Mesodermal cell (in vitro differentiated cells): ENCODE measurements at regions not wholly inside any gene's neighbourhood (a gene's known extent, or its start where the extent isn't known, plus 50 kb on each side); places are given as distances from the start of the nearest gene placed in this dataset.

Experiments
- H3K27ac ChIP-seq: 2 replicates; pipeline ENCODE4 v1.7.0; 2013; ENCODE audit warnings: mild to moderate bottlenecking, low read depth, low read length, moderate library complexity; ENCODE audit not compliant: severe bottlenecking
- H3K36me3 ChIP-seq: 2 replicates; pipeline ENCODE4 v1.7.1; 2013; ENCODE audit warnings: mild to moderate bottlenecking, low read length, moderate library complexity; ENCODE audit not compliant: control insufficient read depth, insufficient read depth
- H3K4me1 ChIP-seq: one replicate; pipeline ENCODE4 v1.7.1; 2013; ENCODE audit warnings: mild to moderate bottlenecking, low read length; ENCODE audit not compliant: insufficient read depth, control insufficient read depth, poor library complexity, severe bottlenecking
- H3K4me3 ChIP-seq: 2 replicates; pipeline ENCODE4 v1.7.0; 2013; ENCODE audit warnings: low read length, control low read depth, mild to moderate bottlenecking; ENCODE audit not compliant: insufficient read depth, poor library complexity, severe bottlenecking; ENCODE audit errors: extremely low read depth
- H3K9me3 ChIP-seq: 2 replicates; pipeline ENCODE4 v1.7.1; 2013; ENCODE audit warnings: mild to moderate bottlenecking, low read length, moderate library complexity; ENCODE audit not compliant: control insufficient read depth
- WGBS, 2 experiments: methylation state at CpG; one replicate each; pipeline ENCODE4 v1.1.5; 2013; ENCODE audit warnings: missing lambda C conversion rate in 2 of 2; ENCODE audit not compliant: insufficient coverage in 2 of 2; 5-methylcytosine and 5-hydroxymethylcytosine counted together

DNA sequence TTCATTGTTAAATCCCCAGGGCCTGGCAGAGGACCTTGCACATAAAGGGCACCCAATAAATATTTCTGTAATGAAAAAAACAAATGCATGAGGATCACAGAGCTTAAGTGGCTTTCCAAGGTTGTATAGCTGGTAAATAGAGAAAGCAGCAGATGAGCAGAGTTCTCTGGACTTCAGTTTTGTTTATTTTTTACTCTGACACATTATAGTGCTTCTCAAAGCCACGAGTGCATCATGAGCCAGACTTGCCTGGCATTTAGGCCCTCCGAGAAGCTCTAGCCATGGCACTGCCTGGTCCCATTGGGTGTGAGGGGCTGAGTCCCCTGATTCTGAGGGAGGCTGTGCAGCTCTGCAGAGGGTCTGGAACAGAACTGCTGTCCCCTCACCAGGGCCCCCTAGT, 87.2 kb upstream of the ZNF32 start:
- H3K27ac ChIP-seq, result no peak overlapping the region
- H3K36me3 ChIP-seq, result no peaks in the 10 kb centered on the region
- 100% methylated on average over 1 of the region's 2 CpGs; no CpG with 5 or more reads in 1 of the 2 experiments for WGBS, 2 experiments
- no peaks in the 10 kb centered on the region for H3K9me3 ChIP-seq
- no peaks in the 10 kb centered on the region for H3K4me1 ChIP-seq
- no peak overlapping the region for H3K4me3 ChIP-seq

GRCh38 chr10:43734716-43735115, 86.0 kb upstream of the ZNF32 start:
- Histone ChIP-seq H3K4me3 (no peak overlapping the region), H3K36me3 (no peaks in the 10 kb centered on the region), H3K27ac (no peak overlapping the region), H3K4me1 (no peaks in the 10 kb centered on the region), H3K9me3 (no peaks in the 10 kb centered on the region)

DNA sequence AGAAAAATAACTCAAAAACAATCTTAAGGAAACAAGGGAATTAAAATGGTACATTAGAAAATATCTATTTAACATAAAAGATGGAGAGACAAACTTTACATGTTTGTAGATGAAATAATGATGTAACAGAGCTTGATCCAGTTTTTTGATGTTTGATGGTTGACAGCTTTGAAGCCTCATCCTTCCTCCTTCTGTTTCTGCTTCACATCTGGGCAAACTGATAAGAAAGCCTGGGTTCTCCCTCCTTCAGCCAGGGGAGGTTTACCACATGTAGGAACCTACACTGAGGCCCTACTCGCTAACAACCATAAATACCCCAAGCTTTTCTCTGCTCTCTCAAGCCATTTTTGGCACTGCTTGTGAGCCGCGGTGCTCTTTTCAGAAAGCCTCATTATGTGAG, 82.8 kb upstream of the ZNF32 start:
- H3K36me3 ChIP-seq, result no peaks in the 10 kb centered on the region
- no peaks in the 10 kb centered on the region for H3K4me1 ChIP-seq
- H3K9me3 ChIP-seq, result no peaks in the 10 kb centered on the region
- H3K4me3 ChIP-seq, result no peak overlapping the region
- H3K27ac ChIP-seq, result no peak overlapping the region
- WGBS, 2 experiments, result 71 to 85% methylated on average over 1 to 3 of the region's 3 CpGs

GRCh38 chr10:43728425-43728824, 79.7 kb upstream of the ZNF32 start:
- no peak overlapping the region for H3K4me3 ChIP-seq
- no peaks in the 10 kb centered on the region for H3K4me1 ChIP-seq
- WGBS, 2 experiments, result 90 to 92% methylated on average over 25 to 26 of the region's 26 CpGs
- H3K27ac ChIP-seq, result no peak overlapping the region
- H3K9me3 ChIP-seq, result peaks cover 3% of the 10 kb centered on the region
- no peaks in the 10 kb centered on the region for H3K36me3 ChIP-seq

GRCh38 chr10:43727935-43728334, 79.3 kb upstream of the ZNF32 start:
- WGBS, 2 experiments, result 93 to 94% methylated on average over 14 to 21 of the region's 21 CpGs

DNA sequence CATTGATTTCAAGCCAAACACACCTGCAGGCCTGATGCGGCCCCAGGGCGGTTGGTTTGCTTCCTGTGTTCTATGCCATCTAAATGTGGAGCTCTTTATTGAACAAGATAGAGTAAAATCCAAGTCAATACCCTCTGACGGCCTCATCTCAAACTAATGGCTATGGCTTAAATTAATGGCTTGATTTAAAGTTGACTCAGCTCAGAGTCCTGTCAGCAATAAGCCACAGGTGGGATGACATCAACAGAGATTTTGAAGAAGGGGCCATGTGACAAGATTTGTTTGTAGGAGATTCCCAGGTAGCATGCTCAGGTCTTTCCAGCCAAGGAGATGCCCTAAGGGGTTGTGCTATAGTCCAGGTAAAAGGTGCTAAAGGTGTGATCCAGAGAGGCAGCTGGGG, 66.7 kb upstream of the ZNF32 start:
- Histone ChIP-seq H3K4me1 (no peaks in the 10 kb centered on the region), H3K9me3 (no peaks in the 10 kb centered on the region), H3K27ac (no peak overlapping the region), H3K36me3 (no peaks in the 10 kb centered on the region), H3K4me3 (no peak overlapping the region)
- 83 to 86% methylated on average over 1 of the region's 3 CpGs for WGBS, 2 experiments

More at GRCh38 chr10:43727935-43728334, 79.3 kb upstream of the ZNF32 start:
- H3K4me1 ChIP-seq, result no peaks in the 10 kb centered on the region
- no peaks in the 10 kb centered on the region for H3K36me3 ChIP-seq
- peaks cover 3% of the 10 kb centered on the region for H3K9me3 ChIP-seq
- H3K4me3 ChIP-seq, result no peak overlapping the region
- no peak overlapping the region for H3K27ac ChIP-seq

- WGBS, 2 experiments, result 68 to 76% methylated on average over 7 to 8 of the region's 10 CpGs
- H3K9me3 ChIP-seq, result no peaks in the 10 kb centered on the region
- H3K36me3 ChIP-seq, result no peaks in the 10 kb centered on the region
- peaks cover 5% of the 10 kb centered on the region for H3K4me1 ChIP-seq
- H3K27ac ChIP-seq, result no peak overlapping the region
- H3K4me3 ChIP-seq, result no peak overlapping the region
Observed at GRCh38 chr10:43712821-43713584, 64.3 kb upstream of the ZNF32 start.

DNA sequence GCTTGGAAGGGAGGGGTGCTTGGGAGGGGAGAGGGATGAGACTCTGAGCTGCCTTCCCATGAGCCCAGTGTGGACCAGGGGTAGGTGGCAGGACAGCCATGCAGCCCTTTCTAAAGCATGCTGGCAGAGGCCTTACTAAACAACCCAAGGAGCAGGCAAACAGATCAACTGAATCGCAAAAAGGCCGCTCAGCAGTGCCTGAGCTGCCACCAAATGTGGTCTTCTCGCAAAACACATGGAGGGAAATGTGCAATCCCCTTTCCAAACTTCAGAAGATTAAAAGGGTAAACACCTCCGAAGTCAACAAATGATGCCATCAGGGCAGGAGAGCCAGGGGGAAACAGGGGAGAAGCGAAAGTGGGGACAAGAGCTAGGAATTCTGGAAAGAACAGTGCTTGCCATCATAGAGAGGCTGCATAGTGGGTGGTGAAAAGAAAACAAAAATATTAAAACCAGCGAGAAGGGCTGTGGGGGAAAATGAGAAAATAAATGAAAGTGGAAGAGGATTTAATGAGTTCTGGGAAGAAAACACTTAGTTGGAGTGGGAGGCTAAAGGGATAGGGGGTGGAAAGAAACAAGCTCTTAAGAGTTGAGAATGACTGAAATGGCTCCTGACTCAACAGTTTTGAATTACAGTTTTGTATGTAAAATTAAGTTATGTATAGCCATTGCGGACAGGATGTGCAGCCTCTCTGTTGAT, 62.2 kb upstream of the ZNF32 start:
- Histone ChIP-seq H3K4me1 (peaks cover 5% of the 10 kb centered on the region), H3K4me3 (no peak overlapping the region), H3K27ac (no peak overlapping the region), H3K36me3 (no peaks in the 10 kb centered on the region), H3K9me3 (no peaks in the 10 kb centered on the region)
- 82% methylated on average over 6 to 7 of the region's 7 CpGs for WGBS, 2 experiments

DNA sequence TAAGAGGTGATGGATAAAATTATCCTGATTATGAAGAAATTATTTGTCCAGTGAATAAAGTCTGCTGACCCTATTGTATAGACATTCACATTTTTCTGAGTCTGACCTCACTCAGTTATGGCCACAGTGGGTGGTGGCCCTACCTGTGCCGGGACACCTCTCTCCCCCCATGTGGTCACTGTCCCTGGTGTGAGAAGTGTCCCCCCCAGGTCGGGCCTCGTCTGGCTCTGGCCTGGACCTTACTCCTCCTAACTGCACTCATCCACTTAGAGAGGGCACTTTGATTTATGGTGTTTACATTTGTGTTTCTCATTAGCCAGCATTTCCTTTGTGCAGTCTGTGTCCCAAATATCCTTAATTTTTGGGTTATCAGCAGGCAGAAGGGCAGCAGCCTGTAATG, 59.6 kb upstream of the ZNF32 start:
- H3K36me3 ChIP-seq, result no peaks in the 10 kb centered on the region
- 100% methylated on average over 1 of the region's 3 CpGs; no CpG with 5 or more reads in 1 of the 2 experiments for WGBS, 2 experiments

DNA sequence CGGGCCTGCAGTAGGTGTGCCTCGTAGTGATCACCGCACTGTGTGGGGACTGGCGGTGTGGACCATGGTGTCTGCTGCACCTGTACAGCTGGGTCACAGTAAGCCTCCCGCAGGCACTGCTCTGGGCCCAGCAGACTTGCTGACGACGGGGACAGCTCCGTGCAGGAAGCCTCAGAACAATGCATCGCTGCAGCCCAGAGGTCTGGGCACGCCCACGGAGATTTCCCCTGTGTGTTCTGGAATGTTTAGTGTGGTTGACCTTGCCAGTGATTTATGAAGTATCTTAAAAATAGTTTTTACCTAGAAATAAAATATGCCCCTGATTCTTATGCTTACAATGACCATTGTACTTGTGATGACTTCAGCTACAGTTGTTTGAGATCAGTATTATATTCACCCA, 59.1 kb upstream of the ZNF32 start:
- H3K9me3 ChIP-seq, result no peaks in the 10 kb centered on the region
- 70 to 88% methylated on average over 7 to 11 of the region's 11 CpGs for WGBS, 2 experiments
- no peaks in the 10 kb centered on the region for H3K36me3 ChIP-seq
- peaks cover 5% of the 10 kb centered on the region for H3K4me1 ChIP-seq
- H3K4me3 ChIP-seq, result no peak overlapping the region
- no peak overlapping the region for H3K27ac ChIP-seq

More for the DNA sequence above, 59.6 kb upstream of the ZNF32 start:
- Histone ChIP-seq H3K4me3 (no peak overlapping the region), H3K27ac (no peak overlapping the region), H3K9me3 (no peaks in the 10 kb centered on the region), H3K4me1 (peaks cover 5% of the 10 kb centered on the region)

GRCh38 chr10:43706166-43706565, 57.5 kb upstream of the ZNF32 start:
- peaks cover 5% of the 10 kb centered on the region for H3K4me1 ChIP-seq
- WGBS, 2 experiments, result 90 to 91% methylated on average over 3 to 6 of the region's 6 CpGs

More at GRCh38 chr10:43706166-43706565, 57.5 kb upstream of the ZNF32 start:
- no peak overlapping the region for H3K27ac ChIP-seq
- H3K4me3 ChIP-seq, result no peak overlapping the region
- H3K36me3 ChIP-seq, result no peaks in the 10 kb centered on the region
- H3K9me3 ChIP-seq, result no peaks in the 10 kb centered on the region
